Activated T-helper 2 cell treated with anti-CD3 and anti-CD28 coated beads, Interferon-gamma antibody, Interleukin-2, Interleukin-4, amounts not matched to agents 10 μg/mL and 5 μg/mL and 100 μg/mL, durations not matched to agents 14 hours and 24 hours and 36 hours (primary cell): ENCODE measurements at regions not wholly inside any gene's neighbourhood (a gene's known extent, or its start where the extent isn't known, plus 50 kb on each side); places are given as distances from the start of the nearest gene placed in this dataset.

Experiments
- DNase-seq: peaks from one replicate; pipeline ENCODE4 v3.0.0; 2021; ENCODE audit warnings: low spot score
- H3K27ac Mint-ChIP-seq: one replicate; pipeline ENCODE4 v1.8.0; 2021; ENCODE audit warnings: mixed read lengths
- H3K27me3 Mint-ChIP-seq: one replicate; pipeline ENCODE4 v1.8.0; 2021; ENCODE audit warnings: low read depth, mixed read lengths
- H3K36me3 Mint-ChIP-seq: one replicate; pipeline ENCODE4 v1.8.0; 2021; ENCODE audit warnings: low read depth, mixed read lengths
- H3K4me1 Mint-ChIP-seq: one replicate; pipeline ENCODE4 v1.8.0; 2021; ENCODE audit warnings: low read depth, mixed read lengths
- H3K4me3 Mint-ChIP-seq: one replicate; pipeline ENCODE4 v1.8.0; 2021; ENCODE audit warnings: low read depth, mild to moderate bottlenecking, moderate library complexity, mixed read lengths
- H3K9me3 Mint-ChIP-seq: one replicate; pipeline ENCODE4 v1.8.0; 2021; ENCODE audit warnings: mixed read lengths
- intact Hi-C: fragments of 100-400 bp; cut with micrococcal nuclease; formaldehyde crosslinking; loops from one replicate; pipeline ENCODE4 v1.15.1; 2023

- no peak overlapping the region for H3K27ac Mint-ChIP-seq
- H3K9me3 Mint-ChIP-seq: no peaks in the 10 kb centered on the region
- H3K4me3 Mint-ChIP-seq: no peak overlapping the region
- no peaks in the 10 kb centered on the region for H3K27me3 Mint-ChIP-seq
- intact Hi-C loops: no loop called here
- no peaks in the 10 kb centered on the region for H3K4me1 Mint-ChIP-seq
- no peaks in the 10 kb centered on the region for H3K36me3 Mint-ChIP-seq
- no peak for DNase-seq
Observed at GRCh38 chr6:50935442-50935841, 116.8 kb downstream of the TFAP2B start.

- Mint-ChIP-seq H3K9me3 (no peaks in the 10 kb centered on the region), H3K4me1 (no peaks in the 10 kb centered on the region), H3K27ac (no peak overlapping the region), H3K36me3 (no peaks in the 10 kb centered on the region), H3K27me3 (no peaks in the 10 kb centered on the region), H3K4me3 (no peak overlapping the region)
- no peak for DNase-seq
- intact Hi-C loops: no loop called here
Observed at GRCh38 chr6:50936277-50936681, 117.6 kb downstream of the TFAP2B start.

GRCh38 chr6:50939931-50940330 is 121.3 kb downstream of the TFAP2B start:
- no peak for DNase-seq
- Mint-ChIP-seq H3K36me3 (no peaks in the 10 kb centered on the region), H3K4me3 (no peak overlapping the region), H3K9me3 (no peaks in the 10 kb centered on the region), H3K27ac (no peak overlapping the region), H3K27me3 (no peaks in the 10 kb centered on the region), H3K4me1 (no peaks in the 10 kb centered on the region)
- intact Hi-C loops: no loop called here

- H3K27ac Mint-ChIP-seq: no peak overlapping the region
- H3K27me3 Mint-ChIP-seq: no peaks in the 10 kb centered on the region
- no peaks in the 10 kb centered on the region for H3K4me1 Mint-ChIP-seq
- no peaks in the 10 kb centered on the region for H3K9me3 Mint-ChIP-seq
- no peak for DNase-seq
- intact Hi-C loops: no loop called here
- no peak overlapping the region for H3K4me3 Mint-ChIP-seq
- H3K36me3 Mint-ChIP-seq: no peaks in the 10 kb centered on the region
Observed at GRCh38 chr6:50945789-50946188, 127.1 kb downstream of the TFAP2B start.

GRCh38 chr6:50952092-50952907 is 133.6 kb downstream of the TFAP2B start:
- no peaks in the 10 kb centered on the region for H3K9me3 Mint-ChIP-seq
- H3K4me1 Mint-ChIP-seq: no peaks in the 10 kb centered on the region
- H3K4me3 Mint-ChIP-seq: no peak overlapping the region
- intact Hi-C loops: no loop called here
- H3K27me3 Mint-ChIP-seq: no peaks in the 10 kb centered on the region
- H3K36me3 Mint-ChIP-seq: no peaks in the 10 kb centered on the region
- DNase-seq: no peak
- H3K27ac Mint-ChIP-seq: no peak overlapping the region

- Mint-ChIP-seq H3K27ac (no peak overlapping the region), H3K4me1 (no peaks in the 10 kb centered on the region), H3K4me3 (no peak overlapping the region), H3K9me3 (no peaks in the 10 kb centered on the region), H3K27me3 (no peaks in the 10 kb centered on the region), H3K36me3 (no peaks in the 10 kb centered on the region)
- DNase-seq: no peak
- intact Hi-C loops: no loop called here
Observed at GRCh38 chr6:50956014-50956413, 137.3 kb downstream of the TFAP2B start.

- Mint-ChIP-seq H3K4me3 (no peak overlapping the region), H3K9me3 (no peaks in the 10 kb centered on the region), H3K4me1 (no peaks in the 10 kb centered on the region), H3K36me3 (no peaks in the 10 kb centered on the region), H3K27ac (no peak overlapping the region), H3K27me3 (no peaks in the 10 kb centered on the region)
- no peak for DNase-seq
- intact Hi-C loops: no loop called here
Observed at GRCh38 chr6:50958148-50958697, 139.6 kb downstream of the TFAP2B start.

- Mint-ChIP-seq H3K4me1 (no peaks in the 10 kb centered on the region), H3K4me3 (no peak overlapping the region), H3K9me3 (no peaks in the 10 kb centered on the region), H3K27me3 (no peaks in the 10 kb centered on the region), H3K27ac (no peak overlapping the region), H3K36me3 (no peaks in the 10 kb centered on the region)
- no peak for DNase-seq
- intact Hi-C loops: no loop called here
Observed at GRCh38 chr6:50959081-50959641, 140.5 kb downstream of the TFAP2B start.

GRCh38 chr6:50961611-50962010 is 142.9 kb downstream of the TFAP2B start:
- no peak for DNase-seq
- no peaks in the 10 kb centered on the region for H3K9me3 Mint-ChIP-seq
- no peak overlapping the region for H3K4me3 Mint-ChIP-seq
- H3K27ac Mint-ChIP-seq: no peak overlapping the region
- H3K4me1 Mint-ChIP-seq: no peaks in the 10 kb centered on the region
- no peaks in the 10 kb centered on the region for H3K27me3 Mint-ChIP-seq
- no peaks in the 10 kb centered on the region for H3K36me3 Mint-ChIP-seq
- intact Hi-C loops: no loop called here

GRCh38 chr6:50962213-50962759 is 143.6 kb downstream of the TFAP2B start:
- H3K27me3 Mint-ChIP-seq: no peaks in the 10 kb centered on the region
- H3K9me3 Mint-ChIP-seq: no peaks in the 10 kb centered on the region
- H3K4me3 Mint-ChIP-seq: no peak overlapping the region
- intact Hi-C loops: no loop called here
- no peaks in the 10 kb centered on the region for H3K36me3 Mint-ChIP-seq
- H3K27ac Mint-ChIP-seq: no peak overlapping the region
- no peaks in the 10 kb centered on the region for H3K4me1 Mint-ChIP-seq
- no peak for DNase-seq

GRCh38 chr6:50963952-50964351 is 145.3 kb downstream of the TFAP2B start:
- intact Hi-C loops: no loop called here
- Mint-ChIP-seq H3K27me3 (no peaks in the 10 kb centered on the region), H3K4me1 (no peaks in the 10 kb centered on the region), H3K4me3 (no peak overlapping the region), H3K36me3 (no peaks in the 10 kb centered on the region), H3K27ac (no peak overlapping the region), H3K9me3 (peaks cover 3% of the 10 kb centered on the region)
- no peak for DNase-seq

GRCh38 chr6:50965495-50965894 is 146.8 kb downstream of the TFAP2B start:
- no peaks in the 10 kb centered on the region for H3K27me3 Mint-ChIP-seq
- H3K9me3 Mint-ChIP-seq: peaks cover 6% of the 10 kb centered on the region
- intact Hi-C loops: no loop called here
- no peak overlapping the region for H3K27ac Mint-ChIP-seq
- H3K4me1 Mint-ChIP-seq: no peaks in the 10 kb centered on the region
- no peak for DNase-seq
- H3K4me3 Mint-ChIP-seq: no peak overlapping the region
- H3K36me3 Mint-ChIP-seq: no peaks in the 10 kb centered on the region

GRCh38 chr6:50966532-50966931 is 147.9 kb downstream of the TFAP2B start:
- Mint-ChIP-seq H3K4me3 (no peak overlapping the region), H3K27ac (no peak overlapping the region), H3K27me3 (no peaks in the 10 kb centered on the region), H3K36me3 (no peaks in the 10 kb centered on the region), H3K4me1 (no peaks in the 10 kb centered on the region), H3K9me3 (peaks cover 6% of the 10 kb centered on the region)
- intact Hi-C loops: no loop called here
- DNase-seq: no peak
